Neural progenitor cell (in vitro differentiated cells): ENCODE measurements at regions not wholly inside any gene's neighbourhood (a gene's known extent, or its start where the extent isn't known, plus 50 kb on each side); places are given as distances from the start of the nearest gene placed in this dataset.

Experiments used
- DNase-seq: peaks from one replicate; pipeline ENCODE4 v3.0.0-alpha.2; 2016; ENCODE audit warnings: low spot score
- H2AFZ ChIP-seq: fragments of 200-600 bp; sonication (generic); replicated peaks from 2 replicates; pipeline ENCODE4 v1.6.1; 2016; ENCODE audit warnings: antibody characterized with exemption
- H3F3A ChIP-seq: fragments of 200-600 bp; sonication (generic); 2 replicates; pipeline ENCODE4 v1.6.1; 2016; ENCODE audit warnings: antibody characterized with exemption, low read depth
- H3K27ac ChIP-seq: fragments of 200-600 bp; sonication (generic); 2 replicates; pipeline ENCODE4 v1.5.1; 2016; ENCODE audit warnings: mild to moderate bottlenecking
- H3K27me3 ChIP-seq: fragments of 200-600 bp; sonication (generic); 2 replicates; pipeline ENCODE4 v1.6.1; 2016; ENCODE audit warnings: mild to moderate bottlenecking, moderate library complexity
- H3K36me3 ChIP-seq: fragments of 200-600 bp; sonication (generic); 2 replicates; pipeline ENCODE4 v1.5.1; 2016
- H3K4me1 ChIP-seq: fragments of 200-600 bp; sonication (generic); 2 replicates; pipeline ENCODE4 v1.6.1; 2016; ENCODE audit warnings: mixed run types
- H3K4me2 ChIP-seq: fragments of 200-600 bp; sonication (generic); 2 replicates; pipeline ENCODE4 v1.6.1; 2016
- H3K4me3 ChIP-seq: fragments of 200-600 bp; sonication (generic); 2 replicates; pipeline ENCODE4 v1.5.1; 2016
- H3K79me2 ChIP-seq: fragments of 200-600 bp; sonication (generic); 2 replicates; pipeline ENCODE4 v1.6.1; 2016; ENCODE audit warnings: low read depth
- H3K9ac ChIP-seq: fragments of 200-600 bp; sonication (generic); 2 replicates; pipeline ENCODE4 v1.6.1; 2016
- H3K9me3 ChIP-seq: fragments of 200-600 bp; sonication (generic); 2 replicates; pipeline ENCODE4 v1.5.1; 2016; ENCODE audit warnings: low read depth
- H4K20me1 ChIP-seq: fragments of 200-600 bp; sonication (generic); 2 replicates; pipeline ENCODE4 v1.6.1; 2016; ENCODE audit warnings: low read depth
- H3K27ac Mint-ChIP-seq: 3 replicates; pipeline ENCODE4 v1.8.0; 2021; ENCODE audit warnings: mixed read lengths
- H3K27me3 Mint-ChIP-seq: 2 replicates; pipeline ENCODE4 v1.8.0; 2022; ENCODE audit warnings: low read depth, mild to moderate bottlenecking, inconsistent platforms, moderate library complexity, mixed read lengths; ENCODE audit not compliant: insufficient read depth
- H3K36me3 Mint-ChIP-seq: 3 replicates; pipeline ENCODE4 v1.8.0; 2021; ENCODE audit warnings: mixed read lengths
- H3K4me1 Mint-ChIP-seq: 3 replicates; pipeline ENCODE4 v1.8.0; 2021; ENCODE audit warnings: mixed read lengths
- H3K4me3 Mint-ChIP-seq: 3 replicates; pipeline ENCODE4 v1.8.0; 2021; ENCODE audit warnings: mild to moderate bottlenecking, moderate library complexity, mixed read lengths
- H3K9me3 Mint-ChIP-seq: 3 replicates; pipeline ENCODE4 v1.8.0; 2020; ENCODE audit warnings: mixed read lengths
- CTCF ChIP-seq: fragments of 200-600 bp; sonication (generic); IDR thresholded peaks from 2 replicates; pipeline ENCODE4 v1.5.1; 2017; ENCODE audit warnings: antibody characterized with exemption, mild to moderate bottlenecking
- EZH2 ChIP-seq: fragments of 200-600 bp; sonication (generic); IDR thresholded peaks from 2 replicates; pipeline ENCODE4 v1.6.1; 2017; ENCODE audit warnings: antibody characterized with exemption, mild to moderate bottlenecking, moderate library complexity
- EZH2phosphoT487 ChIP-seq: fragments of 200-600 bp; sonication (generic); IDR thresholded peaks from 2 replicates; pipeline ENCODE4 v1.6.1; 2017; ENCODE audit warnings: antibody characterized with exemption

- H3K27ac ChIP-seq: no peak overlapping the region
- no peaks in the 10 kb centered on the region for H3K36me3 Mint-ChIP-seq
- DNase-seq: no peak
- H4K20me1 ChIP-seq: peaks cover 5% of the 10 kb centered on the region
- H2AFZ ChIP-seq: no peak overlapping the region
- H3K4me2 ChIP-seq: no peak overlapping the region
- peaks cover 14% of the 10 kb centered on the region for H3K4me1 Mint-ChIP-seq
- no peaks in the 10 kb centered on the region for H3K36me3 ChIP-seq
- no peak overlapping the region for H3K4me3 Mint-ChIP-seq
- TF ChIP-seq EZH2 (no peak), CTCF (no peak), EZH2phosphoT487 (no peak)
- H3K4me3 ChIP-seq: no peak overlapping the region
- H3K9me3 Mint-ChIP-seq: no peaks in the 10 kb centered on the region
- H3K27ac Mint-ChIP-seq: no peak overlapping the region
- no peaks in the 10 kb centered on the region for H3K4me1 ChIP-seq
- H3K27me3 Mint-ChIP-seq: peaks cover 19% of the 10 kb centered on the region
- no peak overlapping the region for H3K9ac ChIP-seq
- H3F3A ChIP-seq: no peaks in the 10 kb centered on the region
- no peaks in the 10 kb centered on the region for H3K79me2 ChIP-seq
- peaks cover 17% of the 10 kb centered on the region for H3K27me3 ChIP-seq
- H3K9me3 ChIP-seq: no peaks in the 10 kb centered on the region
Observed at GRCh38 chr20:62569615-62570014, 72.7 kb upstream of the SLCO4A1 start.

- DNase-seq: no peak
Observed at GRCh38 chr20:62570403-62570802, 71.9 kb upstream of the SLCO4A1 start.

GRCh38 chr20:62570897-62571668 is 71.2 kb upstream of the SLCO4A1 start:
- no peak overlapping the region for H3K27ac ChIP-seq
- H3K9me3 ChIP-seq: no peaks in the 10 kb centered on the region
- TF ChIP-seq EZH2: no peak

More at GRCh38 chr20:62570403-62570802, 71.9 kb upstream of the SLCO4A1 start:
- no peak overlapping the region for H3K4me3 ChIP-seq
- peak overlapping the region; percentile 57 for H3K27ac Mint-ChIP-seq
- no peaks in the 10 kb centered on the region for H3K36me3 Mint-ChIP-seq
- H3K9me3 Mint-ChIP-seq: no peaks in the 10 kb centered on the region
- H3K4me1 Mint-ChIP-seq: peaks cover 14% of the 10 kb centered on the region
- no peak overlapping the region for H3K27ac ChIP-seq
- H3F3A ChIP-seq: no peaks in the 10 kb centered on the region
- H3K36me3 ChIP-seq: no peaks in the 10 kb centered on the region
- H2AFZ ChIP-seq: no peak overlapping the region
- H4K20me1 ChIP-seq: peaks cover 5% of the 10 kb centered on the region
- no peaks in the 10 kb centered on the region for H3K79me2 ChIP-seq
- no peaks in the 10 kb centered on the region for H3K4me1 ChIP-seq
- no peak overlapping the region for H3K9ac ChIP-seq
- H3K4me2 ChIP-seq: no peak overlapping the region
- peaks cover 21% of the 10 kb centered on the region for H3K27me3 Mint-ChIP-seq
- H3K9me3 ChIP-seq: no peaks in the 10 kb centered on the region
- H3K4me3 Mint-ChIP-seq: no peak overlapping the region
- TF ChIP-seq EZH2phosphoT487 (no peak), CTCF (no peak), EZH2 (no peak)
- H3K27me3 ChIP-seq: peaks cover 17% of the 10 kb centered on the region

More at GRCh38 chr20:62570897-62571668, 71.2 kb upstream of the SLCO4A1 start:
- H3K79me2 ChIP-seq: no peaks in the 10 kb centered on the region
- no peak overlapping the region for H2AFZ ChIP-seq
- Mint-ChIP-seq H3K27me3 (peaks cover 25% of the 10 kb centered on the region), H3K4me3 (peak overlapping the region; percentile 66), H3K4me1 (peaks cover 17% of the 10 kb centered on the region), H3K27ac (peak overlapping the region; percentile 57), H3K36me3 (no peaks in the 10 kb centered on the region), H3K9me3 (no peaks in the 10 kb centered on the region)
- no peaks in the 10 kb centered on the region for H3F3A ChIP-seq
- H3K36me3 ChIP-seq: no peaks in the 10 kb centered on the region
- no peak for DNase-seq
- H3K9ac ChIP-seq: no peak overlapping the region
- H3K4me2 ChIP-seq: no peak overlapping the region
- H4K20me1 ChIP-seq: peaks cover 6% of the 10 kb centered on the region
- H3K27me3 ChIP-seq: peaks cover 17% of the 10 kb centered on the region
- H3K4me3 ChIP-seq: no peak overlapping the region
- H3K4me1 ChIP-seq: no peaks in the 10 kb centered on the region
